SIG-M5 treated with dmso at 0.1 percent for 504 hours (cell line): ENCODE measurements at regions not wholly inside any gene's neighbourhood (a gene's known extent, or its start where the extent isn't known, plus 50 kb on each side); places are given as distances from the start of the nearest gene placed in this dataset.
"Not testable (repeated sequence)": the region's sequence is repeated elsewhere in the genome, so short reads cannot be mapped to it uniquely, and the experiment has no call there.

Experiments used
- DNase-seq: peaks from one replicate; lab custom pipeline; 2025; ENCODE audit not compliant: unreplicated experiment; lab: John Stamatoyannopoulos, UW

GRCh38 chr13:107927557-107927956 lies 287.8 kb downstream of the LIG4 start:
- no peak for DNase-seq

GRCh38 chr13:107926515-107926914 lies 288.8 kb downstream of the LIG4 start:
- not testable (repeated sequence) for DNase-seq

- DNase-seq: not testable (repeated sequence)
These were observed 298.4 kb downstream of the LIG4 start for GRCh38 chr13:107916902-107917301.

- no peak for DNase-seq
These were observed 302.6 kb downstream of the LIG4 start for GRCh38 chr13:107912745-107913144.

- DNase-seq: no peak
These were observed 308.1 kb downstream of the LIG4 start for GRCh38 chr13:107907065-107907805.

- DNase-seq: no peak
These were observed 309.2 kb downstream of the LIG4 start for GRCh38 chr13:107906131-107906530.

- no peak for DNase-seq
These were observed 313.3 kb downstream of the LIG4 start for GRCh38 chr13:107901996-107902562.

GRCh38 chr13:107901230-107901629 lies 314.1 kb downstream of the LIG4 start:
- no peak for DNase-seq

GRCh38 chr13:107900775-107901174 lies 314.6 kb downstream of the LIG4 start:
- no peak for DNase-seq

- DNase-seq: no peak
These were observed 329.2 kb downstream of the LIG4 start for GRCh38 chr13:107886118-107886517.

GRCh38 chr13:107884564-107884963 lies 330.8 kb downstream of the LIG4 start:
- DNase-seq: no peak

GRCh38 chr13:107883561-107884175 lies 331.7 kb downstream of the LIG4 start:
- DNase-seq: no peak

- DNase-seq: no peak
These were observed 332.4 kb downstream of the LIG4 start for GRCh38 chr13:107882708-107883560.

GRCh38 chr13:107881362-107881761 lies 334.0 kb downstream of the LIG4 start:
- DNase-seq: peak; percentile 27

- no peak for DNase-seq
These were observed 340.9 kb downstream of the LIG4 start for GRCh38 chr13:107874456-107874855.

- DNase-seq: no peak
These were observed 341.4 kb downstream of the LIG4 start for GRCh38 chr13:107873926-107874325.

- DNase-seq: no peak
These were observed 344.9 kb downstream of the LIG4 start for GRCh38 chr13:107870400-107870799.

GRCh38 chr13:107867701-107868661 lies 347.4 kb downstream of the LIG4 start:
- no peak for DNase-seq

- no peak for DNase-seq
These were observed 348.3 kb downstream of the LIG4 start for GRCh38 chr13:107866941-107867623.
